Uterus (tissue), 3 donors: ENCODE measurements at regions not wholly inside any gene's neighbourhood (a gene's known extent, or its start where the extent isn't known, plus 50 kb on each side); places are given as distances from the start of the nearest gene placed in this dataset.

ENCODE experiments used
- DNase-seq, 2 donors: peaks; one replicate each; pipeline ENCODE4 v3.0.0-alpha.2; 2019 to 2020
- H3K27ac ChIP-seq, 2 donors: fragments of 200-600 bp; sonication (generic); 1 replicate in 1 of 2; 2 replicates in 1 of 2; pipeline ENCODE4 v1.5.1; 2016 to 2018
- H3K27me3 ChIP-seq, 2 donors: fragments of 200-600 bp; sonication (generic); one replicate each; pipeline ENCODE4 v1.5.1; 2018 to 2019; ENCODE audit warnings: control low read depth in 1 of 2
- H3K36me3 ChIP-seq, 2 donors: fragments of 200-600 bp; sonication (generic); one replicate each; pipeline ENCODE4 v1.5.1; 2019; ENCODE audit warnings: control low read depth in 1 of 2
- H3K4me1 ChIP-seq, 2 donors: fragments of 200-600 bp; sonication (generic); one replicate each; pipeline ENCODE4 v1.5.1; 2018 to 2019; ENCODE audit warnings: control low read depth in 1 of 2
- H3K4me3 ChIP-seq, 2 donors: fragments of 200-600 bp; sonication (generic); 1 replicate in 1 of 2; 2 replicates in 1 of 2; pipeline ENCODE4 v1.5.1; 2018 to 2019; ENCODE audit warnings: mild to moderate bottlenecking in 1 of 2
- H3K9me3 ChIP-seq, 2 donors: fragments of 200-600 bp; sonication (generic); one replicate each; pipeline ENCODE4 v1.5.1; 2019; ENCODE audit warnings: control low read depth in 1 of 2
- CTCF ChIP-seq, 4 experiments: fragments of 200-600 bp in 2 of 4; fragments of 450-650 bp in 2 of 4; sonication (generic) in 2 of 4; IDR thresholded peaks; one replicate each; pipeline ENCODE4 v1.5.1; 2016 to 2019; ENCODE audit warnings: antibody characterized with exemption in 4 of 4, mild to moderate bottlenecking in 2 of 4, moderate library complexity in 1 of 4
- POLR2A ChIP-seq, 2 donors: fragments of 450-650 bp; IDR thresholded peaks; one replicate each; pipeline ENCODE4 v1.6.1; 2016; ENCODE audit warnings: antibody characterized with exemption in 2 of 2, mild to moderate bottlenecking in 1 of 2, moderate library complexity in 1 of 2
- intact Hi-C: fragments of 100-400 bp; cut with DNase I; formaldehyde crosslinking; loops from one replicate; pipeline ENCODE4 v1.15.1; 2023; ENCODE audit warnings: low total_unique reads
- donor health status: DM: yes; HTN: yes; CAD: no.

- no peak for DNase-seq
- no peaks in the 10 kb centered on the region for H3K9me3 ChIP-seq
- intact Hi-C loops: no loop called here
- no peak overlapping the region for H3K27ac ChIP-seq
- no peak overlapping the region for H3K4me3 ChIP-seq
- no peaks in the 10 kb centered on the region for H3K36me3 ChIP-seq
- no peak for TF ChIP-seq CTCF (IDR thresholded peaks at IDR 0.05)
- TF ChIP-seq POLR2A (IDR thresholded peaks at IDR 0.05): no peak
- H3K4me1 ChIP-seq: no peaks in the 10 kb centered on the region
- H3K27me3 ChIP-seq: no peaks in the 10 kb centered on the region
These were observed 475.8 kb upstream of the TMEM132C start for GRCh38 chr12:127791217-127791616.

GRCh38 chr12:127797918-127798317 lies 469.1 kb upstream of the TMEM132C start:
- Histone ChIP-seq H3K36me3 (no peaks in the 10 kb centered on the region), H3K9me3 (no peaks in the 10 kb centered on the region), H3K4me3 (no peak overlapping the region), H3K4me1 (no peaks in the 10 kb centered on the region), H3K27me3 (no peaks in the 10 kb centered on the region), H3K27ac (no peak overlapping the region)
- intact Hi-C loops: no loop called here
- no peak for TF ChIP-seq POLR2A (IDR thresholded peaks at IDR 0.05)
- no peak for TF ChIP-seq CTCF (IDR thresholded peaks at IDR 0.05)
- DNase-seq: no peak

- H3K4me1 ChIP-seq: no peaks in the 10 kb centered on the region
- H3K27me3 ChIP-seq: no peaks in the 10 kb centered on the region
- H3K9me3 ChIP-seq: no peaks in the 10 kb centered on the region
- TF ChIP-seq CTCF (IDR thresholded peaks at IDR 0.05) (no peak), POLR2A (IDR thresholded peaks at IDR 0.05) (no peak)
- intact Hi-C loops: no loop called here
- H3K4me3 ChIP-seq: no peak overlapping the region
- H3K27ac ChIP-seq: no peak overlapping the region
- DNase-seq: no peak
- H3K36me3 ChIP-seq: no peaks in the 10 kb centered on the region
These were observed 464.7 kb upstream of the TMEM132C start for GRCh38 chr12:127802271-127802670.

- DNase-seq: no peak
- no peaks in the 10 kb centered on the region for H3K4me1 ChIP-seq
- no peaks in the 10 kb centered on the region for H3K27me3 ChIP-seq
- no peaks in the 10 kb centered on the region for H3K9me3 ChIP-seq
- TF ChIP-seq CTCF (IDR thresholded peaks at IDR 0.05): no peak
- TF ChIP-seq POLR2A (IDR thresholded peaks at IDR 0.05): no peak
- no peak overlapping the region for H3K4me3 ChIP-seq
- no peaks in the 10 kb centered on the region for H3K36me3 ChIP-seq
- intact Hi-C loops: no loop called here
- H3K27ac ChIP-seq: no peak overlapping the region
These were observed 463.4 kb upstream of the TMEM132C start for GRCh38 chr12:127803545-127803944.

GRCh38 chr12:127809275-127809674 lies 457.7 kb upstream of the TMEM132C start:
- DNase-seq: no peak
- H3K4me1 ChIP-seq: no peaks in the 10 kb centered on the region
- H3K9me3 ChIP-seq: no peaks in the 10 kb centered on the region
- no peaks in the 10 kb centered on the region for H3K36me3 ChIP-seq
- TF ChIP-seq POLR2A (IDR thresholded peaks at IDR 0.05): no peak
- no peak for TF ChIP-seq CTCF (IDR thresholded peaks at IDR 0.05)
- no peak overlapping the region for H3K4me3 ChIP-seq
- intact Hi-C loops: no loop called here
- no peak overlapping the region for H3K27ac ChIP-seq
- H3K27me3 ChIP-seq: no peaks in the 10 kb centered on the region
